GM21423 (cell line): ENCODE measurements at regions not wholly inside any gene's neighbourhood (a gene's known extent, or its start where the extent isn't known, plus 50 kb on each side); places are given as distances from the start of the nearest gene placed in this dataset.

Experiments used
- ATAC-seq: cut with Tn5 transposase; IDR thresholded peaks from one replicate; pipeline ENCODE4 v1.9.1; 2021; ENCODE audit warnings: mild to moderate bottlenecking, moderate library complexity; ENCODE audit not compliant: unreplicated experiment

- ATAC-seq: no peak
These were observed 57.4 kb upstream of the DMRTA1 start for GRCh38 chr9:22389271-22389670.

- no peak for ATAC-seq
These were observed 54.1 kb upstream of the DMRTA1 start for GRCh38 chr9:22392523-22392922.

GRCh38 chr9:22395687-22396141 is 50.9 kb upstream of the DMRTA1 start:
- ATAC-seq: no peak
